Activated CD4-positive, alpha-beta T cell treated with anti-CD3 and anti-CD28 coated beads, Interleukin-2, amount 50 U/mL, for 4 hours (primary cell): ENCODE measurements at regions not wholly inside any gene's neighbourhood (a gene's known extent, or its start where the extent isn't known, plus 50 kb on each side); places are given as distances from the start of the nearest gene placed in this dataset.
"Not testable (repeated sequence)": the region's sequence is repeated elsewhere in the genome, so short reads cannot be mapped to it uniquely, and the experiment has no call there.

ENCODE experiments used
- DNase-seq, 2 experiments: peaks; one replicate each; pipeline ENCODE4 v3.0.0-alpha.2; 2020

DNA sequence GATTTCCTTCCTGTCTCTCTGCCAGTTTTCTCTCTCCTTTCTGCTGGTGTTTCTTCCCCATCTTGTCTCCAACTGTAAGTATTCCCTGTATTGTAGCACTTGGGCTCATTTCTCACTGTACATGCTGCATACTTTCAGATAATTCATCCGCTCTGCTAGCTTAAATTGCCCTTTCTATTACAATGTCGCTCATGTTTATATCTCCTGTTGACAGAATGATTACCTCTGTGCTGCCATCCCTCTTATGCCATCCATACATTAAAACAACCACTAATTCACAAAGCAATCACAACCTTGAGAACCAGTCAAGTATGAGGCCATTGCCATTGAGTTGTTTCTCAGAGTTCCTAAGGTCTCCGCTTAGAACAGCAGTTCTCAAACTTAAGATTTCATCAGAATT, 107.5 kb upstream of the SOX2 start:
- no peak for DNase-seq

GRCh38 chr3:181596126-181596525, 115.6 kb upstream of the SOX2 start:
- no peak for DNase-seq

- DNase-seq: not testable (repeated sequence)
Measured at GRCh38 chr3:181590939-181591338, 120.8 kb upstream of the SOX2 start.

DNA sequence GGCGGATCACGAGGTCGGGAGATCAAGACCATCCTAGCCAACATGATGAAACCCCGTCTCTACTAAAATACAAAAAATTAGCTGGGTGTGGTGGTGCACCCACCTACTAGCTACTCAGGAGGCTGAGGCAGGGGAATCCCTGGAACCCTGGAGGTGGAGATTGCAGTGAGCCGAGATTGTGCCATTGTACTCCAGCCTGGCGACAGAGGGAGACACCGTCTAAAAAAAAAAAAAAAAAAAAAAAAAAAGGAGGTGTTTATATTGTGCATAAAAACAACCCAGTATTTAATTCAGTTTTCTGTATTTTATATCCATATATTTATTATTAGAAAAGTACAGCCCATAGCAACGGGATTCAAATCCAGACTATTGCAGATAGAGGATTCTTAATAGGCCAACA, 129.1 kb upstream of the SOX2 start:
- no peak for DNase-seq

GRCh38 chr3:181581656-181582055, 130.1 kb upstream of the SOX2 start:
- DNase-seq: no peak

DNA sequence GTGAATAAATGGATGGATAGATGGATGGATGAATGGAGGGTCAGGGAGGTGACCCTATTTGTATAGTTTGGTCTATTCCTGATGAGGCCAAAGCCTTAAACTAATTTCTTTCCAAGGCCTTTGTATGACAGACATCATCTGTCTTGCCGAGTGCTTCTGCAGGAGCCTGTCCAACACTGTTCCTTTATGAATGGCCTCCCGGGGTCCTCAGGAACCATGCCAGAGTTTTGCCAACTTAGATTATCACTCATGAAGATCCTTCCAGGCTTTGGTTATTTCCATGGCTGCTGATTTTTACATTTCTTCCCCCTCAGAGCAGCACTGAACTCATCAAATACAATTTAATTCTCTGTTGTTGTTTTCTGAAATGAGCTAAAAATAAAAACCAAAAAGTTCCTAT, 133.0 kb upstream of the SOX2 start:
- DNase-seq: no peak

DNA sequence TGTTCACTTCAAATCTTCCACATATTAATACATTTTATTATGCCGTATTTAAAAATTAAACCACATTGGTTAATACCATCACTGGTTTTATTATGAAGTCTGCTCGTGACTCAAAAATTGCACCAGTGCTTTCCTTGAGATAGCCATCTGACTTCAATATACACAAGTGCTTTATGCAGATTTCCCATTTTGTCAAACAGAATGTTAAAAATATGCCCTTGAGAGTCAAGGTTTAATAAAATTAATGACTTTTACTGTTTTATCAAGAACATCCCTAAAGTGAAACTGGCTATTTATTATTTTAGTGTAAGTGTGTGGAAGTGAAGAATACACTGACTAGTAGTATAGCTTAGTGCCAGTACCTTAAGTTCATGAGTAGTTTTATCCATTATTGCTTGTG, 139.3 kb upstream of the SOX2 start:
- DNase-seq: no peak

DNA sequence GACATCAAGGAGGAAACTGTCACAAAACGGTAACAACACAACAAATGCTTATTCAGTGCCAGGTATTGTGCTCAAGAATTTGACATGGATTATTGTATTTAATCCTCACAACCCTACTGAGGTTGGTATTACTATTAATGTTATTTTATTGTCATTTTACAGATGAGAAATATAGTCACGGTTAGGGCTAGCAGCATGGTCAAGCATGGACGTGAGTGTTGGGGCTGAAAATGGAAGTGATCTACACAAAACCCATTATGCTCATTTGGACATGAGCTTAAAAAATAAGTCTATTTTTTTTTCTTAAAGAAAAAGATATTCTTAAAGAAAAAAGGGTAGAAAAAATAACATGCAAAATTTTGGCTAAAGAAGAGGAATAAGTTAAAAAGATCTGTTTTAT, 141.3 kb upstream of the SOX2 start:
- DNase-seq: no peak

DNA sequence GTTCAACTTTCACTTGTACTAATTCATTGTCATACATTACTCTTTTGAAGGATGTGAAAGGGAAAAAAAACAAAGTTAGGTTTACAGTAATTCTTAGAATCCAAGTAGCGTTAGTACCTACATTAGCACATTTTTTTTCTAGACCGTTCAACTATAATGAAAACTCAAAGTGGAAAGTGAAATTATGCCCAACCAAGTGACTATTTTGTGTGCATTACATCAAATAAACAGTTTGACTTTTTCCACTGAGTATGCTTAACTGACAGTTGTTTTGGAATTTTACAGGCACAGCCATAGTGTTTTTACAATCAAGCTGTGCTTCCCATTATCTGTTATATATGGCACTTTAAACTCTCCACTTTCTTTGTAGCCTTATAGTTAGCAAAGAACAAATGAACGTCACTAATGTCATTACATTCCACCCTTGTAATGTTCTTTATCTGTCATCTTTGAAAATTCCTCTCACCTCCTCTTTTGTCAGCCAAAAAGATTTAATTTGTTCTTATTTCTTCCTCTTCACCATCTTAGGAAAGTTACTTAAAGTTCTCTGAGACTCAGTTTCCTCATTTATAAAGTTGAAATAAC, 142.3 kb upstream of the SOX2 start:
- DNase-seq: no peak

DNA sequence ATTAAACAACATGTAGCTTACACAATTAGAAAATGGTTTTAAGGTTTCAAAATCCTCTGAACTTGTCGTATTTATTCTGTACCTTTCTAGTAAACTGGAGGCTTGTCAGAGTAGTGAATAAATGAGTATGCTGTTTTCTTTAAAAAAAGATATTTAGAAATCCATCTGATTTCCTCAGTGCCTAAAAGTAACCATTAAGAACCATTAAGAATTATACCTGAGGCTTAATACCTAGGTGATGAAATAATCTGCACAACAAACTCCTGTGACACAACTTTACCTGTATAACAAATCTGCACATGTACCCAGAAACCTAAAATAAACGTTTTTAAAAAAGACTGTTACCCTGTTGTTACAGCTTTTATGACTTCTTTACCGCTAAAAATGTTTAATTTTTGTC, 143.0 kb upstream of the SOX2 start:
- no peak for DNase-seq

DNA sequence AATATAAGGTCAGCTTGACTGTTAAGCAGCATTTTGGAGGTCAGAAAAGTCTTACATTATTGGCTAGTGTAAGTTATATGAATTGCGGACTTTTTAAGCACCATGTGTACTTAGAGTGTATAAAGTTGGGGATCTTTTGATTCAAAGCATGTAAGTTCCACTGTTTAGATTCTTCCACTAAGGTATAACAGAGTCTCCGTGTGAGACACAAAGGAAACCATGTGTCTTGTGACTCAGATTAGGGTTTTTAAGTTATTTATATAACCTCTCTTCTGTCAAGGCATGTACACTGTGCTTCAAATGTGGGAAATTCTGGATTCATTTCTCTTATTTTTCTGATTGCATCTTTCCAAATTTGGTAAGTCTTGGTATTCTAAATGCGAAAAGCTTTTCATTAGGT, 143.5 kb upstream of the SOX2 start:
- no peak for DNase-seq

GRCh38 chr3:181567311-181568075, 144.2 kb upstream of the SOX2 start:
- no peak for DNase-seq

DNA sequence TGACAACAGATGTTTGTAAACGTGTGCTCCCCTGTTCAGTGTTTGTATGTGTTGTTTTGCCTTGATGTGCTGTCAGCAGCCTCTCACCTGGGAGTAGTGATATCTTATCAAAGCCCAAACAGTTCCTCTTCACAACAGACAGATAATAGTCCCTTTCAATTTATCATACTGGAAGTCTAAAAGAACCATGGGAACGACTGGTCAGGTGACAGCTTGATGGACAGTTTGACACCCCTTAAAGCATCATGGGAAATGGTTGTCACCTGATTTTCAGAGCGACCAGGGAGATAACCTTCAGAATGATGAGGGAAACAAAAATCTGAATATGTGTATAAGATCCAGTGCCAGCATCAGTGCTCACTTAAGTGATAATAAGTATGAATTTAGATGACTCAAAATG, 146.3 kb upstream of the SOX2 start:
- DNase-seq: no peak

DNA sequence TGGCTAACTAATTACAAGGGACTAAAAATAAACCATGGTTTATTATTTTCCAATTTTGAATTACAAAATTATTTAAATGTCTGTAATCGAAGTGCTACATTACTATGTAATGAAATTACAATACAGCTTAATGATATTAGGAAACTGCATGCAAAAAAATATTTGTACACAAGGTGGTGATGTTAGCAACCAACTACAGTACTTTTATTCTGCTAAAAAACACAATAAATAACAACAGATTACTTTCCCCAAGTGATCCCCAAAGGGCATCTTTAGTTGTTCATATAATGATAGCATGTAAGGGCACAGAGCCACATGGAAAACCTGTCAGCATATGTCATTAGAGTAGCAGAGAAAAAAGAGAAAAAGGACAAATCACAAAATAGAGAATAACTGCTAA, 147.5 kb upstream of the SOX2 start:
- no peak for DNase-seq

- DNase-seq: no peak
Measured at GRCh38 chr3:181561139-181562031, 150.3 kb upstream of the SOX2 start.

- no peak for DNase-seq
Measured at GRCh38 chr3:181558870-181559269, 152.9 kb upstream of the SOX2 start.

DNA sequence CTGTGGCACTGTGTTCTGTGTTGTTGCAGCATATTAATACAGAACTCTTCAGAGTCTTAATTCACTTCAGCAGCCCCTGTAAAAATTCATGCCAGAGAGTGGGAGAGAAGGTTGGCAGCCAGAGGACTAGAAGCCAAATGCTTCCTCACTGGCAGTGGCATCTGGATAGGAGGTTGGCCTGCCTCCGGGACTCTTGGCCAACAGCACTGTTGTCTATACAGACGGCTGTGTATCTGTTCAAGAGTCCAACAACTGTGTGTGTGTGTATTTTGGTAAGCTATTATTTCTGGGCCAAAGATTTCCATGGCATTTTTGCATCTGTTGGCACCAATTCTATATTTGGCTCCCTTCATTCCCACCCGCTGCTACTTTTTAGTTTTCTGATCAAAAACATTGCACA, 156.0 kb upstream of the SOX2 start:
- no peak for DNase-seq

DNA sequence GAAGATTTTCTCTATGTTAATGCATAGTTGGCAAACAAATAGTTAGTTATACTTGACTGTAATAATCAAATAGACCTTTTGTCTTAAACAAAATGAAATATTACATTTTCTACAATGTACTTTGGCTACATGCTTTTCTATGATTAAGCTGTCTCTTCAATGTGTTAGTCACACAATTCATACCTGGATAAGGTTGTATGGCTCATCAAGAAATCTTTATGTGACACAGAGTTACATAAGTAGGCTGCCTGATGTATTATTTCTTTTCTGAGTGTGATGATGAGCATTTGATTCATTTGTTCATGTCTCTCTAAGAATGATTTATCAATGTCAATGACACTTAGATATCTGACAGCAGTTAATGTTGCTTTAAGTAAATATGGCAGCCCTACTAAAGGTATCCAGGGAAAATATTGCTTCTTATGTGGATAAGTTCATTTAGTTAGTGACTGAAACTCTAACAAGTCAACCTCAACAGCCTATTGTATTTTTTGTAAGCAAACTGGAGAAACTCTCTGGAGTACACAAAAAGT, 157.4 kb upstream of the SOX2 start:
- DNase-seq: no peak

- DNase-seq: no peak
Measured at GRCh38 chr3:181549266-181549665, 162.5 kb upstream of the SOX2 start.

DNA sequence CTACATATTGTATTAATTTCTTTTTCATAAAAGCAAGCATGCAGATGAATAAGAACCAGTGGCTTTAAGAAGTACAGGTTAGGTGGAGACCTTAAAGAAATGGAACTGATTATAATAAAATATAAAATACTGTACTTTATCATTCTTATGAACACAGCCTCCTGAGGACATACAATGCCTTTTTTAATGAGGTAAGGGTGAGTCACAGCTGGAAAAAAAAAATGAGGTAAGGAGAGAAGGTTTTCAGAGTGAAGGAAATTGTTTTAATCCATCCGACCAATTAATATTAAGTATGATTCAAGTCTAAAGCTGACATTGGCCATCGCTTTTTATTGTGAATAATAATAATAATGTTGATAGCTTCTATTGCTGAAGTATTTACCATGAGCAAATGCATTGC, 170.3 kb upstream of the SOX2 start:
- DNase-seq: no peak

GRCh38 chr3:181534781-181535221, 176.9 kb upstream of the SOX2 start:
- no peak for DNase-seq

DNA sequence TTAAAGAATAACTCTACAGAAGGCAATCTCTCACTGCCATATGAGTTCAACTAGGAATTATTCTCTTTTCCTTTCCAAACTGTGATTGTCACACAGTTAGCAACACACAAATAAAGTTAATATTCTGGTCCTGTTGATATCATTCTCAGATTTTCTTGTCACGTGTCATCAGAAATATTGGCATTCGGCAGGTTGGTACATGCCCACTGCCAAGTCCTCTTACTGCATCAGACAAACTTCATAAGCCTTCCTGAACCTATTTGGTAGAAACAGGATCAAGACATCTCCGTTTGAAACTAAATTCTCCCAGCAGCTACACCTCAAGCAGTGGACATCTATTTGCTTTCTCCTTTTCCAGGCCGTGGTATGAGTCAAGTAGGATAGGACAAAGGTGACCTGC, 177.9 kb upstream of the SOX2 start:
- DNase-seq: no peak

GRCh38 chr3:181530584-181530983, 181.1 kb upstream of the SOX2 start:
- no peak for DNase-seq

GRCh38 chr3:181521831-181522230, 189.9 kb upstream of the SOX2 start:
- no peak for DNase-seq
